A549 (cell line): ENCODE measurements at regions not wholly inside any gene's neighbourhood (a gene's known extent, or its start where the extent isn't known, plus 50 kb on each side); places are given as distances from the start of the nearest gene placed in this dataset.

Experiments used
- ATAC-seq, 2 experiments: fragments of 200-7000 bp in 1 of 2; fragments of >200 bp in 1 of 2; cut with Nextera tagmentation in 1 of 2; cut with Tn5 transposase in 1 of 2; 3 replicates each; pipeline versions ENCODE4 v1.8.0 to v1.9.1; 2018 to 2020; ENCODE audit warnings: mild to moderate bottlenecking in 1 of 2, moderate library complexity in 1 of 2
- CTCF ChIA-PET: fragments of 300-600 bp; sonication (Branson Sonifier 250); formaldehyde crosslinking; extraction: SDS; loops from one replicate; lab custom pipeline; 2021; ENCODE audit warnings: antibody characterized with exemption, inconsistent platforms; lab: Yijun Ruan, JAX
- POLR2A ChIA-PET: fragments of 350-600 bp; formaldehyde crosslinking; extraction: SDS; loops from one replicate; lab custom pipeline; 2021; ENCODE audit warnings: antibody characterized with exemption, inconsistent platforms; lab: Yijun Ruan, JAX
- DNase-seq, 2 experiments: peaks; one replicate each; pipeline versions ENCODE4 v3.0.0 to v3.0.0-alpha.2; 2011 to 2016; ENCODE audit warnings: low read depth in 1 of 2, low spot score in 1 of 2
- FAIRE-seq: peaks from 2 replicates; lab custom pipeline; 2011; peaks lifted over from hg19 to GRCh38; lab: Jason Lieb, UNC
- H3K27ac ChIP-seq, 2 experiments: fragments of >200 bp; sonication (Bioruptor Twin); formaldehyde crosslinking; 3 replicates each; pipeline ENCODE4 v1.5.1; 2016 to 2017
- H3K4me1 ChIP-seq: fragments of >200 bp; sonication (Bioruptor Twin); formaldehyde crosslinking; 3 replicates; pipeline ENCODE4 v1.6.1; 2016
- H3K4me2 ChIP-seq: fragments of >200 bp; sonication (Bioruptor Twin); formaldehyde crosslinking; 3 replicates; pipeline ENCODE4 v1.6.1; 2016
- H3K4me3 ChIP-seq: fragments of >200 bp; sonication (Bioruptor Twin); formaldehyde crosslinking; 3 replicates; pipeline ENCODE4 v1.5.1; 2016
- H3K9me3 ChIP-seq: fragments of >200 bp; sonication (Bioruptor Twin); formaldehyde crosslinking; 3 replicates; pipeline ENCODE4 v1.6.1; 2016
- ATOH8 ChIP-seq: fragments of 250-450 bp; sonication (Bioruptor Pico); IDR thresholded peaks from 2 replicates; pipeline ENCODE4 v1.5.0; 2020; ENCODE audit warnings: low read depth, mild to moderate bottlenecking, moderate library complexity
- BHLHE40 ChIP-seq: IDR thresholded peaks from 2 replicates; pipeline ENCODE4 v1.6.1; 2012; ENCODE audit warnings: low read depth, low read length, inconsistent platforms
- CBX8 ChIP-seq: fragments of 200-600 bp; sonication (generic); IDR thresholded peaks from 2 replicates; pipeline ENCODE4 v1.6.1; 2016
- CEBPB ChIP-seq, 2 experiments: fragments of >200 bp in 1 of 2; sonication (Bioruptor Twin) in 1 of 2; formaldehyde crosslinking in 1 of 2; IDR thresholded peaks; 2 replicates each; pipeline ENCODE4 v1.6.1; 2012 to 2016
- CHD2 ChIP-seq: fragments of 150-350 bp; IDR thresholded peaks from 2 replicates; pipeline ENCODE4 v1.6.1; 2014; ENCODE audit warnings: low read length; ENCODE audit not compliant: partially characterized antibody
- CTCF ChIP-seq: fragments of >200 bp; sonication (Bioruptor Twin); formaldehyde crosslinking; IDR thresholded peaks from 3 replicates; pipeline ENCODE4 v1.5.1; 2016
- E2F6 ChIP-seq: IDR thresholded peaks from 2 replicates; pipeline ENCODE4 v1.6.1; 2012; ENCODE audit warnings: low read depth, borderline replicate concordance
- EHF ChIP-seq: fragments of 250-450 bp; sonication (Bioruptor Pico); IDR thresholded peaks from 2 replicates; pipeline ENCODE4 v1.5.0; 2020; ENCODE audit warnings: mild to moderate bottlenecking
- HDAC2 ChIP-seq: fragments of 200-600 bp; sonication (generic); IDR thresholded peaks from 2 replicates; pipeline ENCODE4 v1.6.1; 2016
- HOXA7 ChIP-seq: fragments of 250-450 bp; sonication (Bioruptor Pico); IDR thresholded peaks from 2 replicates; pipeline ENCODE4 v1.5.0; 2020; ENCODE audit warnings: mild to moderate bottlenecking, moderate library complexity
- HOXB13 ChIP-seq: fragments of 250-450 bp; sonication (Bioruptor Pico); IDR thresholded peaks from 2 replicates; pipeline ENCODE4 v1.5.0; 2020; ENCODE audit warnings: low read depth, mild to moderate bottlenecking, moderate library complexity
- HOXB5 ChIP-seq: fragments of 250-450 bp; sonication (Bioruptor Pico); IDR thresholded peaks from 2 replicates; pipeline ENCODE4 v1.5.0; 2020; ENCODE audit warnings: mild to moderate bottlenecking, moderate library complexity
- MAZ ChIP-seq: fragments of 150-350 bp; IDR thresholded peaks from 2 replicates; pipeline ENCODE4 v1.6.1; 2014; ENCODE audit warnings: antibody characterized with exemption, low read depth, low read length, borderline replicate concordance
- NR3C1 ChIP-seq: fragments of >200 bp; sonication (Bioruptor Twin); formaldehyde crosslinking; IDR thresholded peaks from 3 replicates; pipeline ENCODE4 v1.6.1; 2017
- PHF8 ChIP-seq: fragments of 200-600 bp; sonication (generic); IDR thresholded peaks from 2 replicates; pipeline ENCODE4 v1.6.1; 2016; ENCODE audit warnings: low read depth, mild to moderate bottlenecking, antibody characterized with exemption, moderate library complexity, borderline replicate concordance
- POLR2A ChIP-seq: IDR thresholded peaks from 2 replicates; pipeline ENCODE4 v1.6.1; 2012; ENCODE audit warnings: mild to moderate bottlenecking, low read length
- POLR2AphosphoS2 ChIP-seq: conservative IDR thresholded peaks from 2 replicates; pipeline ENCODE4 v1.6.1; 2012; ENCODE audit warnings: low read length, improper control_type of control experiment, inconsistent platforms
- SMC3 ChIP-seq: fragments of >200 bp; sonication (Bioruptor Twin); formaldehyde crosslinking; IDR thresholded peaks from 3 replicates; pipeline ENCODE4 v1.6.1; 2018; ENCODE audit warnings: inconsistent platforms
- USF2 ChIP-seq: fragments of 450-650 bp; IDR thresholded peaks from 2 replicates; pipeline ENCODE4 v1.6.1; 2014; ENCODE audit warnings: antibody characterized with exemption
- ZSCAN20 ChIP-seq: fragments of 250-450 bp; sonication (Bioruptor Pico); IDR thresholded peaks from 2 replicates; pipeline ENCODE4 v1.8.0; 2022; ENCODE audit warnings: mild to moderate bottlenecking, moderate library complexity
- WGBS: methylation state at CpG from one replicate; pipeline ENCODE4 v1.1.6; 2017; ENCODE audit errors: missing lambda C conversion rate; 5-methylcytosine and 5-hydroxymethylcytosine counted together
- TF ChIP-seq, protein P1 (sequence below): IDR thresholded peaks from 2 replicates; pipeline ENCODE4 v1.6.1; 2012
- TF ChIP-seq, protein P2 (sequence below): fragments of 200-600 bp; sonication (generic); IDR thresholded peaks from 2 replicates; pipeline ENCODE4 v1.6.1; 2016; ENCODE audit warnings: antibody characterized with exemption, mild to moderate bottlenecking, moderate library complexity

- POLR2A ChIA-PET: no interaction called here
- FAIRE-seq (no peak), ATAC-seq (no peak), DNase-seq (no peak)
- Histone ChIP-seq H3K4me3 (no peak overlapping the region), H3K4me2 (no peak overlapping the region), H3K4me1 (peaks cover 33% of the 10 kb centered on the region), H3K9me3 (no peaks in the 10 kb centered on the region), H3K27ac (peak overlapping the region in 1 of 2 experiments; percentile 61; a peak in 2 of 6 replicates)
- CTCF ChIA-PET: interaction anchor here (1.1 kb wide), 1 partner anchor 12 kb away, joined by 3 read pairs; no protein-coding TSS in a partner anchor
- 88% methylated on average over 6 of the region's 6 CpGs for whole genome bisulfite sequencing
- no peak for TF ChIP-seq EHF (CRISPR knock-in tag)
- TF ChIP-seq BHLHE40: no peak
- TF ChIP-seq, protein P1, sequence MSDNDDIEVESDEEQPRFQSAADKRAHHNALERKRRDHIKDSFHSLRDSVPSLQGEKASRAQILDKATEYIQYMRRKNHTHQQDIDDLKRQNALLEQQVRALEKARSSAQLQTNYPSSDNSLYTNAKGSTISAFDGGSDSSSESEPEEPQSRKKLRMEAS: no peak
- TF ChIP-seq SMC3: no peak
- no peak for TF ChIP-seq MAZ
- no peak for TF ChIP-seq HOXB5
These were observed 99.4 kb upstream of the SERP2 start for GRCh38 chr13:44273991-44274770.

DNA sequence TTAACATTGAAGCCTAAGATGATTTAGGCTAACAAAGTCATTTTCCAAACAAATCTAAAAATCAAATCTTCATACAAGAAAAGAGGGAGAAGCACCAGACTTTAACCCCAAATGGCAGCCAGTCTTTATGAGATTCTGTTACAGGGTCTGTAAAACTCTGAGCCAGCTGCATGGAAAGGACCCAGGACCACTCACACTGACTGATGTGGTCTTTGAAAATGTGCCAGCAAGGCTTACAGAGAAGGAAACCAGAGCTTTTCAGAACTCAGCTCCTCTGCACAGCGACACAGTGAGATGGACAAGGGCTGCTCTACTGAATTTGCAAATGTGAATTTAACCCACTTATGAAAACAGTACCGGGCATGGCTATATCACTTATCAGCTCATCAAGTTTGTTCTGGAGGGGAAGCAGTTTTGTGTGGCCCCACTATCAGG is 98.8 kb upstream of the SERP2 start:
- ATAC-seq (no peak), FAIRE-seq (no peak), DNase-seq (no peak)
- Histone ChIP-seq H3K4me2 (no peak overlapping the region), H3K27ac (peak overlapping the region in 1 of 2 experiments; percentile 61; a peak in 2 of 6 replicates), H3K4me3 (no peak overlapping the region), H3K9me3 (no peaks in the 10 kb centered on the region), H3K4me1 (peaks cover 33% of the 10 kb centered on the region)
- ChIA-PET POLR2A (no interaction called here), CTCF (no interaction called here)
- TF ChIP-seq, protein P2, sequence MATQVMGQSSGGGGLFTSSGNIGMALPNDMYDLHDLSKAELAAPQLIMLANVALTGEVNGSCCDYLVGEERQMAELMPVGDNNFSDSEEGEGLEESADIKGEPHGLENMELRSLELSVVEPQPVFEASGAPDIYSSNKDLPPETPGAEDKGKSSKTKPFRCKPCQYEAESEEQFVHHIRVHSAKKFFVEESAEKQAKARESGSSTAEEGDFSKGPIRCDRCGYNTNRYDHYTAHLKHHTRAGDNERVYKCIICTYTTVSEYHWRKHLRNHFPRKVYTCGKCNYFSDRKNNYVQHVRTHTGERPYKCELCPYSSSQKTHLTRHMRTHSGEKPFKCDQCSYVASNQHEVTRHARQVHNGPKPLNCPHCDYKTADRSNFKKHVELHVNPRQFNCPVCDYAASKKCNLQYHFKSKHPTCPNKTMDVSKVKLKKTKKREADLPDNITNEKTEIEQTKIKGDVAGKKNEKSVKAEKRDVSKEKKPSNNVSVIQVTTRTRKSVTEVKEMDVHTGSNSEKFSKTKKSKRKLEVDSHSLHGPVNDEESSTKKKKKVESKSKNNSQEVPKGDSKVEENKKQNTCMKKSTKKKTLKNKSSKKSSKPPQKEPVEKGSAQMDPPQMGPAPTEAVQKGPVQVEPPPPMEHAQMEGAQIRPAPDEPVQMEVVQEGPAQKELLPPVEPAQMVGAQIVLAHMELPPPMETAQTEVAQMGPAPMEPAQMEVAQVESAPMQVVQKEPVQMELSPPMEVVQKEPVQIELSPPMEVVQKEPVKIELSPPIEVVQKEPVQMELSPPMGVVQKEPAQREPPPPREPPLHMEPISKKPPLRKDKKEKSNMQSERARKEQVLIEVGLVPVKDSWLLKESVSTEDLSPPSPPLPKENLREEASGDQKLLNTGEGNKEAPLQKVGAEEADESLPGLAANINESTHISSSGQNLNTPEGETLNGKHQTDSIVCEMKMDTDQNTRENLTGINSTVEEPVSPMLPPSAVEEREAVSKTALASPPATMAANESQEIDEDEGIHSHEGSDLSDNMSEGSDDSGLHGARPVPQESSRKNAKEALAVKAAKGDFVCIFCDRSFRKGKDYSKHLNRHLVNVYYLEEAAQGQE: no peak
- TF ChIP-seq PHF8: no peak
- no peak for TF ChIP-seq CTCF
- TF ChIP-seq ATOH8: no peak
- no peak for TF ChIP-seq HOXB13
- TF ChIP-seq ZSCAN20 (CRISPR knock-in tag): no peak
- no peak for TF ChIP-seq CEBPB (IDR thresholded peaks at IDR 0.05)
- TF ChIP-seq E2F6: no peak
- WGBS: 85% methylated on average over 2 of the region's 2 CpGs

GRCh38 chr13:44275381-44275780 is 98.2 kb upstream of the SERP2 start:
- ChIA-PET CTCF (no interaction called here), POLR2A (no interaction called here)
- Histone ChIP-seq H3K9me3 (no peaks in the 10 kb centered on the region), H3K4me1 (peaks cover 29% of the 10 kb centered on the region), H3K27ac (no peak overlapping the region), H3K4me3 (no peak overlapping the region), H3K4me2 (no peak overlapping the region)
- ATAC-seq (no peak), FAIRE-seq (no peak), DNase-seq (no peak)
- TF ChIP-seq POLR2A: no peak
- TF ChIP-seq HOXB13: no peak
- no peak for TF ChIP-seq USF2
- no peak for TF ChIP-seq HOXA7
- no peak for TF ChIP-seq CBX8
- no peak for TF ChIP-seq HDAC2
- no peak for TF ChIP-seq POLR2AphosphoS2
- no peak for TF ChIP-seq CHD2
- TF ChIP-seq ATOH8: no peak
- TF ChIP-seq SMC3: no peak
- no peak for TF ChIP-seq NR3C1
